Lung microvascular endothelial cell (primary cell): ENCODE measurements at regions not wholly inside any gene's neighbourhood (a gene's known extent, or its start where the extent isn't known, plus 50 kb on each side); places are given as distances from the start of the nearest gene placed in this dataset.

Source experiments
- DNase-seq, 2 donors: peaks; one replicate each; pipeline versions ENCODE4 v3.0.0 to v3.0.0-alpha.2; 2010; ENCODE audit warnings: low read depth in 2 of 2

DNA sequence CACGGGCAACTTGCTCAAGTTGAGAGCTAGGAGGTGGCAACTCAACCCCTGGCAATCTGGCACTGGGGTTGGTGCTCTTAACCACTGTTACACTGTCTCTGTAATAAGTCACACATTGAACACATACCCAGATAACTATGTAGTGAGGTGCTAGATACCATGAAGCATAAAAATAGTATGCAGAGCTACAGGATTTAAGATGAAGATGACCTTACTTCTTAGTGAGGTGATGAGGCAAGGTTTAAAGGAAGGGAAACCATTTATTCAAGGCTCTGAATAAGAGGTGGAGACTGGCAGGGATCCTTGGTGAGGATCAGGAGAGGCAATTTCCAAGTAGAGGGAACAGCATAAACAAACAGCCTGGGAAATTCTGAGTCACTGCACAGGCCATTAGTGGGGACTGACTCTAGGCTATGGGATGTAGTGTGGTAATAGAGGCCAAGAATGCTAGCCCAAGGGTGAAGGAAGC, 67.6 kb upstream of the NR3C1 start:
- DNase-seq, result peak in 1 of 2 donors; percentile 16

DNA sequence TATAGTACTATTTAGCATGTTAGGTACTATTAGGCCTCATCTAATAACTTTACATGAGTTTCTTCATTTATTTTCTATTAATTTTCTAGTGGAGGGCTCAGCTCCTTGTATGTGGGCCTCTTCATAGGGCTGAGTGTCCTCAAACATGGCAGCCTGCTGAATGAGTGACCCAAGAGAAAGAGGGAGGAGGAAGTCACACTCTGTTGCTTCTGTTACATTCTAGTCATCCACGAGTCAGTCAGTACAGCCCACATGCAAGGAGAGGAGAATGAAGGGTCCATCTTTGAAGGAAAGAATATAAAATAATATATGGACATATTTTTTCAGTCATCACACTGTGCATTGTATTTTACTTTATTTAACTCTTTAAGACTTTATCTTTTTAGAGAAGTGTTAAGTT, 66.6 kb upstream of the NR3C1 start:
- no peak for DNase-seq

GRCh38 chr5:143469125-143469524, 65.6 kb upstream of the NR3C1 start:
- DNase-seq, result no peak

GRCh38 chr5:143466632-143467031, 63.1 kb upstream of the NR3C1 start:
- DNase-seq, result no peak

- no peak for DNase-seq
Measured at GRCh38 chr5:143464723-143465490, 61.4 kb upstream of the NR3C1 start.

DNA sequence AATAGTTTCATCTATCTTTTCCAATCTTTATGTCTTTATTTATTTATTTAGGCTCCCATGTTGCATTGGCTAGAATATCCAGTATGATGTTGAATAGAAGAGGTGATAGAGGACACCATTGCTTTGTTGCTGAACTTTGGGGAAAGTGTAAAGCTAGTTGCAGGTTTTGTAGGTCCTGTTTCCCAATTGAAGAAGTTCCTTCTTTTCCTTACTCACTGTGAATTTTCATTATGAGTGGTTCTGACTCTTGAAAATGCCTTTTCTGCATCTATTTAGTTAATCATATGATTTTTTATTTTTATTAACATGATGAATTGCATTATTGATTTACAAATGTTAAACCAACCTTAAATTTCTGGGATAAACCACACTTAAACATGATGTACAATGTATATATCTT, 58.9 kb upstream of the NR3C1 start:
- no peak for DNase-seq

DNA sequence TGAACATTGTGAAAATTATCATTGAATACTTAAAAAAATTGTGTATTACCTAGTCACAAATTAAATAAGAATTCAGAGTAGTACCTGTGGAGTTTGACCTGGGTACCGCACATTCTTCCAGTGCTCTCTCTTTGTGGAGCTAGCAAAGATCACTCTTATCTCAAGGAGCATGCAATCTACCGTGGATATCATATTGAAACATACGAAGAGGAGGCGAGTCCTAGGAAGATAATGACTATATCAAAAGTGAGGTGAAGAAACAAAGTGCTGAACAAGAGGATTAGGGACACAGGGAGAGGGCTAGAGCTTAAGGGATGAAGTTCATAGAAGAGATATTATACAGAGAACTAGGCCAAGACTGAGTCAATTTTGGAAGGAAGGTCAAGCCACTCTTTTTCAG, 55.9 kb upstream of the NR3C1 start:
- DNase-seq, result no peak

DNA sequence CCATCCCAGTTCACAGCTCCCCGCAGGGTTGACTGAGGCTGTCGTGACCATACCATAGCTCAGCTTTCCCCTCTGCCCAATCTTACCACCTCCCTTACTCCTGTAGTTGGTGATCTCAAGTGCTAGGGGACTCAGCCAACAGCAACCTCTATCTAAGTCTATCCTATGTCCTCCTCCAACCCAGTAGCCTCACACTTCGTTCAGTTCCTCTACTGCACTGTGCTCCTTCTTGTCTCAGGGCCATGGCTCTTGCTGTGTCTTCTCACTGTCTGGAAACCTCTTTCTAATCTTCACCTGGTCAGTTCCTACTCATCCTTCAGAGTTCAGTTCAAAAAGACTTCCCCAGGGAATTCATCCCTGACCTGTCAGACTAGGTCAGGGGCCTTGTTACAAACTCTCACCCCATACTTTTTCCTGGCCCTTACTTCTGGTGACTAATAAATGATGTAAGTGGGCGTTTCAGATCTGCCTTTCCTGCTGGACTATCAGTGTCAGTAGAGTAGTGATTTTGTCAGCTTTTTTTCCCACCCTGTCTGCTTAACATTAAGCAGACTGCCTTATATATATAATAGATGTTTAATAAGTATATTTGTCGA, 53.6 kb upstream of the NR3C1 start:
- peak; percentile 17 to 63 for DNase-seq

DNA sequence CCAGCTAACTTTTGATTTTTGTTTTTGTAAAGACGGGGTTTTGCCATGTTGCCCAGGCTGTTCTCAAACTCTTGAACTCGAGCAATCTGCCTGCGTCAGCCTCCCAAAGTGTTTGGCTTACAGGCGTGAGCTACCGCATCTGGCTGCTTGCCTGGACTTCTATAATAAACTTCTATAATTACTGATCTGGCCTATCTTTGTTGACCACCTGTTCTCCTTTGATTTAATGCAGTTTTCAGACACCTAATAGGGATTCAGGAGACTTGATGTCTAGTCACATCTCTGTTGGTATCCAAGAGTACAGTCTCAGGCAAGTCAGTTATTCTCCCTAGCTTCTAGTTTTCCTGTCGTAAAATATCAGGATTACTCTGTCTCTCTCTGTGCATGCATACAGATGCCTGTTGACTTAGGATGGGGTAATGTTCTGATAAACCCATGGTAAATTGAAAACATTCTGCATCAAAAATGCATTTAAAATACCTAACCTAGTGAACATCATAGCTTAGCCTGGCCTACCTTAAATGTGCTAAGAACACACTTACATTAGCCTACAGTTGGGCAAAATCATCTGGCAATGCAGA, 51.5 kb upstream of the NR3C1 start:
- no peak for DNase-seq

DNA sequence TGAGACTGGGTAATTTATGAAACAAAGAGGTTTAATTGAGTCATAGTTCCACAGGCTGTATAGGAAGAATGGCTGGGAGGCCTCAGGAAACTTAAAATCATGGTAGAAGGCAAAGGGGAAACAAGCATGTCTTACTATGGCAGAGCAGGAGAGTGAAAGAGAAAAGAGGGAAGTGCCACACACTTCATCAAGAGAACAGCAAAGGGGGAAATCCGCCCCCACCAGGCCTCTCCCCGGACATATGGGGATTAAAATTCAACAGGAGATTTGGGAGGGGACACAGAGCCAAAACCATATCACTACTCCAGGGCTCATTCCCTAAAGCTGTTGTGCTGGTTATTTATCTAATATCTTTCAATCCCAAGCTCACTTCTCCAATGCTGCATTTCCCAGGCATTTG, 50.2 kb upstream of the NR3C1 start:
- no peak for DNase-seq
